Mesenchymal stem cell (in vitro differentiated cells and primary cell): ENCODE measurements at regions not wholly inside any gene's neighbourhood (a gene's known extent, or its start where the extent isn't known, plus 50 kb on each side); places are given as distances from the start of the nearest gene placed in this dataset.

ENCODE experiments used
- DNase-seq: peaks from one replicate; pipeline ENCODE4 v3.0.0-alpha.2; 2013
- H2AFZ ChIP-seq: one replicate; pipeline ENCODE4 v1.6.1; 2013; ENCODE audit warnings: low read depth, mild to moderate bottlenecking, control low read depth, inconsistent platforms, low read length, moderate library complexity
- H2AK5ac ChIP-seq: 2 replicates; pipeline ENCODE4 v1.6.1; 2013; ENCODE audit warnings: low read length, moderate library complexity, mild to moderate bottlenecking, inconsistent platforms; ENCODE audit not compliant: severe bottlenecking
- H2BK120ac ChIP-seq: one replicate; pipeline ENCODE4 v1.6.1; 2013; ENCODE audit warnings: low read depth, mild to moderate bottlenecking, inconsistent platforms, low read length, moderate library complexity
- H2BK12ac ChIP-seq, 2 experiments: one replicate each; pipeline ENCODE4 v1.6.1; 2013; ENCODE audit warnings: inconsistent platforms in 2 of 2, low read length in 2 of 2, mild to moderate bottlenecking in 2 of 2, moderate library complexity in 2 of 2, control low read depth in 1 of 2
- H2BK15ac ChIP-seq: one replicate; pipeline ENCODE4 v1.6.1; 2013; ENCODE audit warnings: mild to moderate bottlenecking, low read depth, inconsistent platforms; ENCODE audit not compliant: poor library complexity, severe bottlenecking
- H2BK5ac ChIP-seq: 2 replicates; pipeline ENCODE4 v1.6.1; 2013; ENCODE audit warnings: low read depth, mild to moderate bottlenecking, low read length, control low read depth, inconsistent platforms; ENCODE audit not compliant: poor library complexity, severe bottlenecking
- H3K14ac ChIP-seq, 2 experiments: one replicate each; pipeline ENCODE4 v1.6.1; 2013; ENCODE audit warnings: inconsistent platforms in 2 of 2, low read length in 2 of 2, control low read depth in 1 of 2, mild to moderate bottlenecking in 1 of 2, moderate library complexity in 1 of 2
- H3K18ac ChIP-seq, 2 experiments: one replicate each; pipeline ENCODE4 v1.6.1; 2013; ENCODE audit warnings: inconsistent platforms in 2 of 2, low read length in 2 of 2, control low read depth in 1 of 2, low read depth in 1 of 2, mild to moderate bottlenecking in 1 of 2
- H3K23ac ChIP-seq, 2 experiments: one replicate each; pipeline ENCODE4 v1.6.1; 2013; ENCODE audit warnings: inconsistent platforms in 2 of 2, low read length in 2 of 2, mild to moderate bottlenecking in 2 of 2, moderate library complexity in 2 of 2, control low read depth in 1 of 2
- H3K27ac ChIP-seq: 2 replicates; pipeline ENCODE4 v1.5.1; 2013; ENCODE audit warnings: mild to moderate bottlenecking, moderate library complexity, low read length, control low read depth, inconsistent platforms; ENCODE audit not compliant: poor library complexity, severe bottlenecking
- H3K27me3 ChIP-seq, 2 experiments: 2 replicates each; pipeline versions ENCODE4 v1.6.1 to v1.7.0; 2013; ENCODE audit warnings: low read length in 2 of 2, mild to moderate bottlenecking in 2 of 2, moderate library complexity in 2 of 2, control low read depth in 1 of 2, inconsistent platforms in 1 of 2; ENCODE audit not compliant: control insufficient read depth in 1 of 2, insufficient read depth in 1 of 2
- H3K36me3 ChIP-seq, 2 experiments: 2 replicates each; pipeline versions ENCODE4 v1.6.1 to v1.7.0; 2013; ENCODE audit warnings: low read length in 2 of 2, control low read depth in 1 of 2, inconsistent platforms in 1 of 2, low read depth in 1 of 2, mild to moderate bottlenecking in 1 of 2; ENCODE audit not compliant: insufficient read depth in 2 of 2, control insufficient read depth in 1 of 2
- H3K4ac ChIP-seq, 2 experiments: one replicate each; pipeline ENCODE4 v1.6.1; 2013; ENCODE audit warnings: inconsistent platforms in 2 of 2, low read length in 2 of 2, mild to moderate bottlenecking in 2 of 2, moderate library complexity in 2 of 2, control low read depth in 1 of 2, low read depth in 1 of 2
- H3K4me1 ChIP-seq: 2 replicates; pipeline ENCODE4 v1.6.1; 2013; ENCODE audit warnings: low read depth, low read length, control low read depth; ENCODE audit not compliant: control insufficient read depth, insufficient read depth
- H3K4me2 ChIP-seq: 2 replicates; pipeline ENCODE4 v1.6.1; 2013; ENCODE audit warnings: low read length, mild to moderate bottlenecking, inconsistent platforms; ENCODE audit not compliant: poor library complexity, severe bottlenecking
- H3K4me3 ChIP-seq, 2 experiments: 2 replicates each; pipeline versions ENCODE4 v1.5.1 to v1.7.0; 2013; ENCODE audit warnings: low read length in 2 of 2, mild to moderate bottlenecking in 2 of 2, control low read depth in 1 of 2, low read depth in 1 of 2; ENCODE audit not compliant: insufficient read depth in 1 of 2
- H3K79me1 ChIP-seq: replicated peaks from 2 replicates; pipeline ENCODE4 v1.6.1; 2013; ENCODE audit warnings: mild to moderate bottlenecking, control low read depth, low read length, inconsistent platforms; ENCODE audit not compliant: poor library complexity, severe bottlenecking
- H3K9ac ChIP-seq: 2 replicates; pipeline ENCODE4 v1.7.0; 2013; ENCODE audit warnings: mild to moderate bottlenecking, low read length, moderate library complexity
- H3K9me3 ChIP-seq: 2 replicates; pipeline ENCODE4 v1.7.0; 2013; ENCODE audit warnings: mild to moderate bottlenecking, low read length; ENCODE audit not compliant: control insufficient read depth
- H4K8ac ChIP-seq: one replicate; pipeline ENCODE4 v1.6.1; 2013; ENCODE audit warnings: inconsistent platforms, mild to moderate bottlenecking, low read length, moderate library complexity
- H4K91ac ChIP-seq: one replicate; pipeline ENCODE4 v1.6.1; 2013; ENCODE audit warnings: mild to moderate bottlenecking, low read length, inconsistent platforms
- WGBS: methylation state at CpG from one replicate; pipeline ENCODE4 v1.1.7; 2013; ENCODE audit warnings: mixed read lengths; 5-methylcytosine and 5-hydroxymethylcytosine counted together

- Histone ChIP-seq H2BK12ac (no peak overlapping the region), H3K23ac (no peak overlapping the region), H2BK120ac (no peak overlapping the region), H3K27ac (no peak overlapping the region), H3K18ac (no peak overlapping the region), H2AK5ac (no peak overlapping the region), H2AFZ (no peak overlapping the region), H3K27me3 (no peaks in the 10 kb centered on the region), H3K9ac (peak overlapping the region; percentile 84), H2BK5ac (no peak overlapping the region), H4K8ac (peak overlapping the region; percentile 71), H3K79me1 (no peaks in the 10 kb centered on the region), H3K4me2 (peak overlapping the region; percentile 64), H3K4me1 (peaks cover 5% of the 10 kb centered on the region), H3K4ac (no peak overlapping the region), H3K9me3 (no peaks in the 10 kb centered on the region), H2BK15ac (peak overlapping the region; percentile 6), H3K36me3 (no peaks in the 10 kb centered on the region), H3K14ac (no peak overlapping the region), H4K91ac (no peak overlapping the region), H3K4me3 (peak overlapping the region in 1 of 2 experiments; percentile 80)
- DNase-seq, result peak; percentile 85
- WGBS, result 5% methylated on average over 30 of the region's 31 CpGs
These were observed 132.8 kb upstream of the ZNF184 start for GRCh38 chr6:27605401-27606342.

DNA sequence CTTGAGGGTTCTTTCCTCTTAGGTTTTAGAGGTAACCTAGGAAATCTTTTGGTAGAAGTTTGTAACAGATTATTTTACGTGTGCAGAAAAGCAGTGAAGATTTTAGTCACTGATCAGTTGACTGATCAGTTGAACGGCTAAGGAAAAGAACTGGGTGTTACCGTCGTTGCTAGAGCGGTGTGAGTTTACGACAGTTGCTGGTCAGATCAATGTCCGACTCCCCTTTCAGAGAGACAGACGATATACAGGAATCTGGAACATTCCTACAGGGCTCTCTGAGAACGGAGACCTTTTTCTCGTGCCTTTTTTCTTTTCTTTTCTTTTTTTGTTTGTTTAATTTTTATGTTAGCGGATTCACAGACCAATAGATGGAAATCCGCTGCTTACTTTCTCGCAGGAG, 132.1 kb upstream of the ZNF184 start:
- Histone ChIP-seq H2BK15ac (no peak overlapping the region), H3K23ac (no peak overlapping the region), H3K79me1 (no peaks in the 10 kb centered on the region), H3K4me2 (peak overlapping the region; percentile 64), H4K91ac (no peak overlapping the region), H2AFZ (no peak overlapping the region), H2BK12ac (no peak overlapping the region), H3K4ac (no peak overlapping the region), H3K27ac (no peak overlapping the region), H3K36me3 (no peaks in the 10 kb centered on the region), H3K4me3 (peak overlapping the region in 1 of 2 experiments; percentile 80), H3K27me3 (peaks cover 0 to 2% of the 10 kb centered on the region in 2 experiments), H2AK5ac (no peak overlapping the region), H2BK120ac (no peak overlapping the region), H3K9me3 (no peaks in the 10 kb centered on the region), H3K18ac (no peak overlapping the region), H3K9ac (peak overlapping the region; percentile 84), H4K8ac (no peak overlapping the region), H2BK5ac (no peak overlapping the region), H3K14ac (no peak overlapping the region), H3K4me1 (peaks cover 5% of the 10 kb centered on the region)
- peak; percentile 35 for DNase-seq
- 9% methylated on average over 12 of the region's 13 CpGs for WGBS

DNA sequence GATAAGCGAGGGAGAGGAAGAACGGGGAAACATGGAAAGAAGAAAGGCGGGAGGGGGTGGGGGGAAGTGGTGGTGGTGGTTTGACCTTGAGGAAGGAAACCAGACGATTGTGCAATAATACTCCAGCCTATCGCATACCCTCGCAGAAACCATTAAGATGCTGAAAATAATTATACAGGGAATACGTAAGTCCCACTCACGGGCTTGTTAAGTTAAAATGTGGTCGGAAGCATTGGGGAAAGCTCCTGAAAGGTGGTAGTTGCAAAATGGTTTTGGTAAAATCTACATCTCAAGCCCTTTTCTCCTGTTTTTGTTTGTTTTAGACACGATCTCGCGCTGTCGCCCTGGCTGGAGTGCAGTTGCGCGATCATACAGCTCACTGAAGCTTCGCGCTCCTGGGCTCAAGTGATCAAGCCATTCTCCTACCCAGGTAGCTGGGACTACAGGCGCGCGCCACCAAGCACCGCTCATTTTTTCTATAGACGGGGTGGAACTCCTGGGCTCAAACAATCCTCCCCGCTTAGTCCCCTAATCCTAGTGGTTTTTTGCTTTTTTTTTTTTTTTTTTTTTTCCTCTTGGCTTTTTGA, 128.9 kb upstream of the ZNF184 start:
- DNase-seq, result peak; percentile 28
- no peak overlapping the region for H2BK15ac ChIP-seq
- H3K27me3 ChIP-seq, result peaks cover 7 to 9% of the 10 kb centered on the region in 2 experiments
- no peaks in the 10 kb centered on the region for H3K9me3 ChIP-seq
- no peak overlapping the region for H2BK120ac ChIP-seq
- H2AFZ ChIP-seq, result no peak overlapping the region
- H3K27ac ChIP-seq, result no peak overlapping the region
- H3K4me2 ChIP-seq, result peak overlapping the region; percentile 40
- H4K8ac ChIP-seq, result no peak overlapping the region
- WGBS, result 5% methylated on average over 12 of the region's 23 CpGs
- peak overlapping the region; percentile 5 to 65 for H3K4me3 ChIP-seq
- no peak overlapping the region for H3K9ac ChIP-seq
- no peak overlapping the region for H4K91ac ChIP-seq
- H2BK5ac ChIP-seq, result no peak overlapping the region
- no peak overlapping the region for H3K4ac ChIP-seq
- H3K14ac ChIP-seq, result no peak overlapping the region
- no peaks in the 10 kb centered on the region for H3K36me3 ChIP-seq
- H2BK12ac ChIP-seq, result no peak overlapping the region
- H2AK5ac ChIP-seq, result no peak overlapping the region
- H3K79me1 ChIP-seq, result no peaks in the 10 kb centered on the region
- H3K18ac ChIP-seq, result no peak overlapping the region
- H3K23ac ChIP-seq, result no peak overlapping the region
- peaks cover 5% of the 10 kb centered on the region for H3K4me1 ChIP-seq

GRCh38 chr6:27599859-27600532, 127.1 kb upstream of the ZNF184 start:
- 95% methylated on average over 19 of the region's 19 CpGs for WGBS
- H3K4me1 ChIP-seq, result peaks cover 3% of the 10 kb centered on the region

More at GRCh38 chr6:27599859-27600532, 127.1 kb upstream of the ZNF184 start:
- Histone ChIP-seq H2AK5ac (no peak overlapping the region), H4K91ac (no peak overlapping the region), H3K9me3 (no peaks in the 10 kb centered on the region), H3K4me3 (no peak overlapping the region), H4K8ac (no peak overlapping the region), H3K36me3 (no peaks in the 10 kb centered on the region), H3K4ac (no peak overlapping the region), H2AFZ (no peak overlapping the region), H2BK12ac (no peak overlapping the region), H3K14ac (no peak overlapping the region), H3K23ac (no peak overlapping the region), H3K27ac (no peak overlapping the region), H2BK5ac (no peak overlapping the region), H3K4me2 (no peak overlapping the region), H2BK15ac (no peak overlapping the region), H3K79me1 (no peaks in the 10 kb centered on the region), H3K18ac (no peak overlapping the region), H2BK120ac (no peak overlapping the region), H3K27me3 (peaks cover 14 to 16% of the 10 kb centered on the region in 2 experiments), H3K9ac (no peak overlapping the region)
- DNase-seq, result no peak
